ENCODE measurements at regions not wholly inside any gene's neighbourhood (a gene's known extent, or its start where the extent isn't known, plus 50 kb on each side); places are given as distances from the start of the nearest gene placed in this dataset.

- dilution Hi-C loops (cut with MboI; ENCODE audit: extremely low pct_ligation_motif_present, low sequenced_read_pairs), result loop anchor here (25.0 kb wide), 1 partner anchor 245 kb away; the partner anchor contains the start of gene HGF
- POLR2A ChIA-PET, result no interaction called here
- H2AFZ ChIP-seq (ENCODE audit: low read depth, low read length), result peak overlapping the region; percentile 7
- no peak overlapping the region for H3K9ac ChIP-seq (replicated peaks; ENCODE audit: extremely low read depth, insufficient read depth, low read length)
- no peak overlapping the region for H3K4me3 ChIP-seq (replicated peaks in 1 of 3; ENCODE audit: insufficient read depth in 1 of 3, low read depth in 1 of 3, low read length in 3 of 3)
- CTCF ChIA-PET, result interaction anchor here (0.7 to 2.6 kb wide), 4 partner anchors 17 to 717 kb away, joined by 3 to 24 read pairs (median 5); no protein-coding TSS in a partner anchor
- H3K27me3 ChIP-seq (ENCODE audit: control insufficient read depth in 2 of 2, insufficient read depth in 2 of 2, low read length in 2 of 2), result no peaks in the 10 kb centered on the region
- FAIRE-seq, result no peak
- H3K27ac ChIP-seq (ENCODE audit: insufficient read depth, low read depth, low read length), result no peak overlapping the region
- no TSS peak for BruUV-seq (replicated peaks)
- no peaks in the 10 kb centered on the region for H3K9me3 ChIP-seq (replicated peaks; ENCODE audit: control insufficient read depth, insufficient read depth, low read length)
- peak overlapping the region; percentile 65 for H3K4me2 ChIP-seq (ENCODE audit: insufficient read depth, low read length)
- H3K4me1 ChIP-seq (ENCODE audit: control insufficient read depth, extremely low read depth, insufficient read depth, low read length), result peaks cover 12% of the 10 kb centered on the region
- TF ChIP-seq JUN (IDR thresholded peaks at IDR 0.05; ENCODE audit: borderline replicate concordance, insufficient read depth, insufficient read length, low read depth) (peak; percentile 62), GATA2 (IDR thresholded peaks at IDR 0.05; ENCODE audit: insufficient read depth, insufficient read length, low read depth, low read length) (peak; percentile 73), FOS (IDR thresholded peaks at IDR 0.05; ENCODE audit: borderline replicate concordance, insufficient read depth, low read length) (peak; percentile 61), EZH2 (IDR thresholded peaks at IDR 0.05; ENCODE audit: borderline replicate concordance, low read depth, low read length, severe bottlenecking) (no peak), CTCF (IDR thresholded peaks at IDR 0.05; ENCODE audit: extremely low read depth in 1 of 2, insufficient read depth in 1 of 2, low read depth in 1 of 2, low read length in 2 of 2) (no peak)
- H3K9me1 ChIP-seq (replicated peaks; ENCODE audit: control insufficient read depth, extremely low read depth, insufficient read depth, low read length), result no peaks in the 10 kb centered on the region
- H4K20me1 ChIP-seq (replicated peaks; ENCODE audit: control insufficient read depth, extremely low read depth, insufficient read depth, low read length), result no peaks in the 10 kb centered on the region
- DNase-seq (ENCODE audit: low read depth, low spot score), result peak; percentile 57
- H3K36me3 ChIP-seq (ENCODE audit: control insufficient read depth in 2 of 2, extremely low read depth in 1 of 2, insufficient read depth in 2 of 2, low read length in 2 of 2), result no peaks in the 10 kb centered on the region
- no peaks in the 10 kb centered on the region for H3K79me2 ChIP-seq (ENCODE audit: control insufficient read depth, insufficient read depth, low read length)
- intact Hi-C loops (cut with micrococcal nuclease), result loop anchor here (10.0 kb wide), 1 partner anchor 108 kb away; no protein-coding TSS in a partner anchor
Measured at GRCh38 chr7:81516898-81517297, 252.9 kb downstream of the HGF start.

GRCh38 chr7:81515009-81515408 is 254.8 kb downstream of the HGF start:
- peaks cover 12% of the 10 kb centered on the region for H3K4me1 ChIP-seq (ENCODE audit: control insufficient read depth, extremely low read depth, insufficient read depth, low read length)
- POLR2A ChIA-PET, result no interaction called here
- no peaks in the 10 kb centered on the region for H3K79me2 ChIP-seq (ENCODE audit: control insufficient read depth, insufficient read depth, low read length)
- no peak for DNase-seq (ENCODE audit: low read depth, low spot score)
- H2AFZ ChIP-seq (ENCODE audit: low read depth, low read length), result no peak overlapping the region
- no peak overlapping the region for H3K4me2 ChIP-seq (ENCODE audit: insufficient read depth, low read length)
- intact Hi-C loops (cut with micrococcal nuclease), result loop anchor here (10.0 kb wide), 1 partner anchor 110 kb away; no protein-coding TSS in a partner anchor
- CTCF ChIA-PET, result no interaction called here
- no peak for FAIRE-seq
- H3K9me3 ChIP-seq (replicated peaks; ENCODE audit: control insufficient read depth, insufficient read depth, low read length), result no peaks in the 10 kb centered on the region
- no peaks in the 10 kb centered on the region for H3K36me3 ChIP-seq (ENCODE audit: control insufficient read depth in 2 of 2, extremely low read depth in 1 of 2, insufficient read depth in 2 of 2, low read length in 2 of 2)
- no peak for TF ChIP-seq MYC (IDR thresholded peaks at IDR 0.05; ENCODE audit: low read depth, low read length)
- no peak for TF ChIP-seq POLR2AphosphoS5 (IDR thresholded peaks at IDR 0.05; ENCODE audit: insufficient read depth, low read depth, low read length)
- no peak for TF ChIP-seq GATA2 (IDR thresholded peaks at IDR 0.05; ENCODE audit: insufficient read depth, insufficient read length, low read depth, low read length)
- no peak for TF ChIP-seq MAX (IDR thresholded peaks at IDR 0.05; ENCODE audit: insufficient read depth, insufficient read length)
- no peak for TF ChIP-seq POLR2A (IDR thresholded peaks at IDR 0.05; ENCODE audit: low read depth, low read length)
- no peak for TF ChIP-seq FOS (IDR thresholded peaks at IDR 0.05; ENCODE audit: borderline replicate concordance, insufficient read depth, low read length)
- TF ChIP-seq JUN (IDR thresholded peaks at IDR 0.05; ENCODE audit: borderline replicate concordance, insufficient read depth, insufficient read length, low read depth), result no peak
- no peak for TF ChIP-seq EZH2 (IDR thresholded peaks at IDR 0.05; ENCODE audit: borderline replicate concordance, low read depth, low read length, severe bottlenecking)
- no peak for TF ChIP-seq CTCF (IDR thresholded peaks at IDR 0.05; ENCODE audit: extremely low read depth in 1 of 2, insufficient read depth in 1 of 2, low read depth in 1 of 2, low read length in 2 of 2)
- dilution Hi-C loops (cut with MboI; ENCODE audit: extremely low pct_ligation_motif_present, low sequenced_read_pairs), result loop anchor here (25.0 kb wide), 1 partner anchor 247 kb away; the partner anchor contains the start of gene HGF
- no peak overlapping the region for H3K27ac ChIP-seq (ENCODE audit: insufficient read depth, low read depth, low read length)
- H3K27me3 ChIP-seq (ENCODE audit: control insufficient read depth in 2 of 2, insufficient read depth in 2 of 2, low read length in 2 of 2), result no peaks in the 10 kb centered on the region
- H3K9me1 ChIP-seq (replicated peaks; ENCODE audit: control insufficient read depth, extremely low read depth, insufficient read depth, low read length), result no peaks in the 10 kb centered on the region
- H3K4me3 ChIP-seq (replicated peaks in 1 of 3; ENCODE audit: insufficient read depth in 1 of 3, low read depth in 1 of 3, low read length in 3 of 3), result no peak overlapping the region
- H3K9ac ChIP-seq (replicated peaks; ENCODE audit: extremely low read depth, insufficient read depth, low read length), result no peak overlapping the region
- H4K20me1 ChIP-seq (replicated peaks; ENCODE audit: control insufficient read depth, extremely low read depth, insufficient read depth, low read length), result no peaks in the 10 kb centered on the region
- no TSS peak for BruUV-seq (replicated peaks)
